Posterior vena cava (tissue), 2 donors: ENCODE measurements at regions not wholly inside any gene's neighbourhood (a gene's known extent, or its start where the extent isn't known, plus 50 kb on each side); places are given as distances from the start of the nearest gene placed in this dataset.

ENCODE experiments used
- DNase-seq: peaks from one replicate; pipeline ENCODE4 v3.0.0-alpha.2; 2020; ENCODE audit warnings: low spot score
- intact Hi-C, 2 donors: fragments of 100-400 bp; cut with DNase I; formaldehyde crosslinking; loops; one replicate each; pipeline versions ENCODE4 v1.14.1 to v1.14.2; 2022 to 2023
- donor health status: DM: yes; HTN: yes; CAD: no.
- donor health status: DM: yes; HTN: yes; CAD: no.

GRCh38 chr1:10848109-10848684, 51.8 kb upstream of the CASZ1 start:
- intact Hi-C loops = no loop called here
- DNase-seq = no peak

- DNase-seq = no peak
- intact Hi-C loops = loop anchor here in 1 of 2 donors (1.0 kb wide), 1 partner anchor 131 kb away; no protein-coding TSS in a partner anchor
Measured at GRCh38 chr1:10850026-10850425, 53.6 kb upstream of the CASZ1 start.

GRCh38 chr1:10851024-10852013, 54.9 kb upstream of the CASZ1 start:
- no peak for DNase-seq
- intact Hi-C loops = no loop called here

DNA sequence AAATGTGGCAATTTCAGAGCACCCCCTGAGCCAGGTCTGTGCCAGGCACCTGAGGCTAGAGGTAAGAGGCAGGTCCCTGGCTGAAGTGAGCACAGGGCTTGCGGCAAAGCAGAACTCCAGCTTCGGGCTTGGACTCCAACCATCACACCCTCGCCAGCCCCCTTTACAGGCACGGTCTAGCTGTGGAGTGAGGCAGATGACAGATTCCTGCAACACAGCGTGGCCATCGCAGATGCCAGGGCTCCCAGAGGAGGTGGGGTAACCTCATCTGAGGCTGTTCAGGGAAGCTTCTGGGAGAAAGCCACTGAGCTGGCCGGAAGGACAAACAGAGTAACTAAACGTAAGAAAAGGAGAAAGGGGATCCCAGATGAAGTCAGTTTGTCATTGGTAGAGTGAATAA, 55.6 kb upstream of the CASZ1 start:
- no peak for DNase-seq
- intact Hi-C loops = no loop called here

DNA sequence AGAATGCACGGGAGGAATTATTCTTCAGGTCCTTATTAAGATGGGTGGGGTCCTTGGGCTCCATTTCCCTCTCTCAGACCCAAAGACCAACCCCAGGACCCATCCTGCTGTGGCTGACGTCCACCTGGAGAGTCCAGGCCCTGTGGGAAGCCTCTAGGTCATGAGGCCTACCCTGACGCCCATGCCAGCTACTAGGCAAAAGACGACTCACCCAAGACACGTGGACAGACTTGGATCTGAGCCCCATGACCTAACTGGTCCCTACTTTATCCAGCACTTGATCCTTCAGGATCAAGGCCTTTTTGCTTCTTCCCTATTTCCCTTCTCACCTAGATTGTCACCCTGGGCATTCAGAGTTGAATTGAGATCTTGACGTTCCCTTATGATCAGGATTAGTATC, 56.0 kb upstream of the CASZ1 start:
- DNase-seq = no peak

GRCh38 chr1:10852998-10853520, 56.6 kb upstream of the CASZ1 start:
- intact Hi-C loops = no loop called here
- DNase-seq = no peak

More for the DNA sequence above, 56.0 kb upstream of the CASZ1 start:
- intact Hi-C loops = no loop called here

DNA sequence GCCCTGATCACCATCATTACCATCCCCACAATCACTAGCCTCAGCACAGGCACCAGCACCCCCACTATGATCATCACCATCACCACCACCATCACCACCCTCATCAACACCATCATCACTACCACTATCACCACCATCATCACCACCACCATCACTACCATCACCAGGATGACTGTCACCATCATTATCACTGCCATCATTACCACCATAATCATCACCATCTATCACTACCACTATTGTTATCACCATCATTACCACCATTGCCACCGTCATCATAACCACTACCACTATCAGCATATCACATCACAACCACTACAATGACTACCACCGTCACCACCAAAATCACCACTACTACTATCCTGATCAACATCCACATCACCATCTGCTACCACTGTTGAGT, 57.3 kb upstream of the CASZ1 start:
- no peak for DNase-seq
- intact Hi-C loops = no loop called here

DNA sequence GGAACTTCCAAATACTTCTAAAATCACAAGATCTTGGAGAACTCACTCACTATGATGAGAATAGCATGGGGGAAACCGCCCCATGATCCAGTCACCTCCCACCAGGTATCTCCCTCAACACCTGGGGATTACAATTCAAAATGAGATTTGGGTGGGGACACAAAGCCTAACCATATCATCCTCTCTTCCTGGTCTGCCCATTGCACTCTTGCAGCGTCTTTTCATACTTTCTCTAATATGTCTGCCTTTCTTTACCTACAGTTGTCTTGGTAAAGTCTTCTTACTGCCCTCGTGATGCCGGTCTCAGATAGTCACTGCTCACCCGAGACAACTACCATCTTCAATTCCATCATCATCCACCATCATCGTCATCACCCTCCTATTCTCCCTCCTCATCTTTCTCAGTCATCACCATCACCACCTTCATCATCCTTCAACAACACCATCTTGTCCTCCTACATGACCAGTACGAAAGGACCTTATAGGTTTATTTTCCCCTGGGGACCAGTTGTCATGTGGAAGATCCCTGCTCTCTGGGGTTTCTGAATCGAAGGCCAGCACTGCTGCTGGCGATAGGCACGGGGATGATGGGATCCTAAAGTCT, 58.5 kb upstream of the CASZ1 start:
- intact Hi-C loops = no loop called here
- no peak for DNase-seq

- intact Hi-C loops = no loop called here
Measured at GRCh38 chr1:10856176-10856683, 59.8 kb upstream of the CASZ1 start.

DNA sequence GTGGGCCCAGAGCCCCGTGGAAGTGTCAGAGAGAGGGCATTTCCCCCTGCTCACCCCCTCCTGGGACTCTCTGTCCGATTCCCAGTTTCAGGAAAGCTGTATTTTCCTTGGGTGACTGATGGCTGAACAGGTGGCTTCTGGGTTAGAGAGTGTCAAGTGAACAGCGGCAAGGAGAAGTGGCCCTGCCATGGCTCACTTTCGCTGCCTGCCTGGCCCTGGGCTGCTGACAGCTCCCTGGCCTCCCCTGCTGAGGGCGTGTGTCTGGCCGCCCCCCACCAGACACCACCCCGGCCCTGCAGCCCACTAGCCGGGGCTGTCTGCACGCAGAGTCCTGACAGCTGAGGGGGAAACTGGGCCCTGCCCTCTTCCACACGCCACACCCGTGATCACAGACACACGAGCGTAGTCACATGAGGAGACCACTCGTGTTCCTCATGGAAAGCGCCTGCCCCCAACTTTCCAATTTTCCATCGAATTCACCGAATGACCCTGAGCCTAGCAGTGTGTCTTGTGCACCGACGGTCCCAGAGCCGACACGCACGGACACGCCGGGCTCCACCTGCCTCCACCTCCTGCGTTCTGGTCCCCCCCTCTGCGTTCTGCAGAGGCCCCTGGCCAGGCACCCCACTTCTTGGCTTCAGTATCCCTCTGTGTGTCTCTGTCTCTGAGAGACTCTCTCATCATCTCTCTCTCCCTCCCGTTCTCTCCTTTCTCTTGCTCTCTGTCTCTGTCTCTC, 60.6 kb upstream of the CASZ1 start:
- intact Hi-C loops = no loop called here
- no peak for DNase-seq

More at GRCh38 chr1:10856176-10856683, 59.8 kb upstream of the CASZ1 start:
- no peak for DNase-seq

- intact Hi-C loops = no loop called here
- DNase-seq = no peak
Measured at GRCh38 chr1:10857687-10858086, 61.2 kb upstream of the CASZ1 start.

- intact Hi-C loops = no loop called here
- no peak for DNase-seq
Measured at GRCh38 chr1:10860218-10860617, 63.8 kb upstream of the CASZ1 start.

DNA sequence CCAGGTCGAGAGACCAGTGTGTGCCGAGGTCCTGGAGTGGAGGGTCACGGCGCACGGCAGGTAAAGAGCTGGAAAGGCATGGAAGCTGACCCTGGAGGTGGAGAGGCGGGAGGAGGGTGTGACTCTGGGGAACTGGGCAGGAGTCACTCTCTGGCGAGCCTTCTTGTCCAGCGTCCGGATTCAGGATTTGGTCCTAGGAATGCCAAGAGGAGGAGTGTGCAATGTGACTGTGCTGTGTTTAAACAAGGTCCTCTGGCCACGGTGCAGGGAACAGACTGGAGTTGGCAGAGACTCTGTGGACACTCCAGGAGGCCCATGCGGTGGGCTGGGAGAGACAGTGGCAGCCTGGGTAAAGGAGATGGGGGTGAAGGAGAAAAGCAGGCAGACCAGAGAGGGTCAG, 64.2 kb upstream of the CASZ1 start:
- intact Hi-C loops = no loop called here
- DNase-seq = no peak

DNA sequence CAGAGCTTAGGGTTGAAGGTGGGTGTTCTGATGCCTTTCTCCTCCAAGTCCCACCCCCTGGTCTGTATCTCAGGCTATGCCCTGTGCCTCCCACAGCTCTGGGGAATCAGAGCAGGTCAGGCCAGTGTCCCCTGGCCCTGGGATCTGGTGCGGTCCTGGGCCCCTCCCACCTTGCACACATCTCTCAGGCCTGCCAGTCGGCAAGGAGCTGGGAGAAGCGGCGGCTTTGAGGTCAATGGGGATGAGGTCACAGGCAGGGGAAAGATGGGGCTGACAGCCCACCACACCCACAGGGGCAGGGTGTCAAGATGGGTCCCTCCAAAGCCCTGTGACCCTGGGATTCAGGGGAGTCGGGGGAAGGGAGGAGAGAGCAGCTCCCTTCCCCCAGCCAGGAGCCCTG, 65.4 kb upstream of the CASZ1 start:
- intact Hi-C loops = no loop called here

DNA sequence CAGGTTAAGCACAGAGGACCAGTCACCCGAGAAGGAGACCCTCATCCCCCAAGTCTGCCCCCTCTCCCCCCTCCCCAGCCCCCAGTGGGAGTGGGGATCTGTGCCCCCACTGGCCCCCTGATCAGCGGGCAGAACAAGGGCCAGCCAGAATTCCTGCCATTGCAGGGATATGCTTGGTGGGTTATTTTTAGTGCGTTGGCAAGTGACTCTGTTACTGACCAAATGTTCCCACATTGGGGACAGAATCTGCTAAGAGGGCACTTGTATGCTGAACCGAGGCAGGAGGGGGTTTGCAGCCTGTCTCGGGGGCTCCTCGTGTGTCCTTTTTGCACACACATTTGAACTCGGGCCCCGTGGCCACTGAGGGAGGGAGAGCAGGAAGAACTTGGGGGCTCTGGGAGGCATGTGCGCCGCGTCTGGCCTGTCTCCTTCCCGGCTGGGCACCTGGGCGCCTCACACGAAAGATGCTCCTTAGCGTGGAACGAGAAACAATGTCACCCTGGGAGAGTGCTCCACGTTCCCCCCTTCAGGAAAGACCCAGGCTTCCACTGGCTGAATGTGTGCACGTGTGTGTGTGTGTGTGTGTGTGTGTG, 66.4 kb upstream of the CASZ1 start:
- DNase-seq = no peak

More for the DNA sequence above, 65.4 kb upstream of the CASZ1 start:
- DNase-seq = no peak

GRCh38 chr1:10863886-10864285, 67.4 kb upstream of the CASZ1 start:
- intact Hi-C loops = no loop called here
- no peak for DNase-seq

More for the DNA sequence above, 66.4 kb upstream of the CASZ1 start:
- intact Hi-C loops = no loop called here

DNA sequence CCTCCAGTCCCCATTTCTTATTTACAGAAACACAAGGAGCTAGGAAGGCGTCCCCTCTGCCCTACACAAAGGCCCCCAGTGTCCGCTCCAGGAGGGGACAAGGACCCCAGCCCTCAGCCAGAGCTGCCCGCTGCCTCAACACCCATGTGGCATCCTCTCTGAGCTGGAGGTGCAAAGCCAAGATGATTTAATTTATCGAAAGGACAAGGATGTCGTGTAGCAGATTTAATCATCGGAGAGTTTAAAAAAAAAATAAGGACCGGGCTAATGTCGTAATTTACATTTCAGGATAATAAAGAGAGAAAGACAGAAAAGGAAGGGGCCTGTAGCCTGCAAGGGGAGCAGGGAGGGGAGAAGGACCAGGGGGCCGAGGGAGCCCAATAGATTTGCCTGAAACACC, 68.3 kb upstream of the CASZ1 start:
- no peak for DNase-seq
- intact Hi-C loops = loop anchor here (5.0 kb wide), 3 partner anchors 347 to 367 kb away; no protein-coding TSS in a partner anchor

DNA sequence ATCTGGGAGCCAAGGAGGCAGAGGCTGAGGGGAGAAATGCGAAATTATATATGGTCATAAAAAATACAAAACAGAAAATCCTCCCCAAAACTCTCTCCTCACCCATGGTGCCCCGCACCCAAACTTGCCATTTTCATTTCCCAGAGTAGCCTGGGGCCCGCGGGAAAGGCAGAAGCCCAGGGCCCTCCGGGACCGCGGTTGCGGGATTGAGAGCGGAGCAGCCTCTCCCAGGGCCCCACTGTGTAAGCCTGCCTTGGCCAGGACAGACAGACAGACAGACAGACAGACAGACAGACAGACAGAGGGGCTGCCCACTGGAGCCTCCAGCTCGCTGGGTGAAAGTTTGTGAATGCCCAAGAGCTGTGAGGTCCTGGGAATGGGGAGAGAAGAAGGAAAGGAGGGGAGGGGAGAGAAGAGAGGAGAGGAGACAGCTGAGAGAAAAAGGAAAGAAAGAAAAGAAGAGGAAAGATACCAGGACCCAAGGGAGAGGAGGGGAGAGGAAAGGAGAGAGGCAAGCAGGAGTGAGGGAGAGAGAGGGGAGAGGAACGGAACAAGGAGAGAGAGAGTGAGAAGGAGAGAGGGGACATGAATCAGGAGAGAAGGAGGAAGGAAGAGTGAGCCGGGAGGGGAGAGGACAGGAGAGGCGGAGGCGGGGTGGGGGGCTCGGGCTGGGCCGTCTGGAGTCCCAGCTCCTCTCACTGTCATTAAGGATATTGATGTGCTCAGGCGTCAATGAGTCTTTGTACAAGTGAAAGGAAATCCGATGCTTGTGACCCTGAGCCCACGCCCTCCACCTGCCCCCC, 69.3 kb upstream of the CASZ1 start:
- DNase-seq = no peak
- intact Hi-C loops = loop anchor here (5.0 kb wide), 3 partner anchors 348 to 368 kb away; no protein-coding TSS in a partner anchor
